ENCODE measurements at regions not wholly inside any gene's neighbourhood (a gene's known extent, or its start where the extent isn't known, plus 50 kb on each side); places are given as distances from the start of the nearest gene placed in this dataset.

- intact Hi-C loops (cut with DNase I), result no loop called here
- DNase-seq, result no peak
Observed at GRCh38 chr6:135789375-135790050, 62.0 kb upstream of the PDE7B start.

- intact Hi-C loops (cut with DNase I), result no loop called here
- DNase-seq, result no peak
Observed at GRCh38 chr6:135791441-135791840, 60.1 kb upstream of the PDE7B start.

- intact Hi-C loops (cut with DNase I), result no loop called here
- no peak for DNase-seq
Observed at GRCh38 chr6:135796643-135797305, 54.7 kb upstream of the PDE7B start.

GRCh38 chr6:135797361-135797760 is 54.1 kb upstream of the PDE7B start:
- intact Hi-C loops (cut with DNase I), result no loop called here
- no peak for DNase-seq

- no peak for DNase-seq
- intact Hi-C loops (cut with DNase I), result no loop called here
Observed at GRCh38 chr6:135798751-135799515, 52.6 kb upstream of the PDE7B start.
